Progenitor cell of endocrine pancreas (in vitro differentiated cells): ENCODE measurements at regions not wholly inside any gene's neighbourhood (a gene's known extent, or its start where the extent isn't known, plus 50 kb on each side); places are given as distances from the start of the nearest gene placed in this dataset.

Source experiments
- DNase-seq: peaks from one replicate; pipeline ENCODE4 v3.0.0; 2021; ENCODE audit warnings: low spot score; ENCODE audit not compliant: unreplicated experiment
- H3K27ac Mint-ChIP-seq: 2 replicates; pipeline ENCODE4 v1.8.0; 2021; ENCODE audit warnings: mild to moderate bottlenecking, moderate library complexity, mixed read lengths
- H3K27me3 Mint-ChIP-seq: 2 replicates; pipeline ENCODE4 v1.8.0; 2021; ENCODE audit warnings: mixed read lengths
- H3K36me3 Mint-ChIP-seq: 2 replicates; pipeline ENCODE4 v1.8.0; 2022; ENCODE audit warnings: mixed read lengths; ENCODE audit not compliant: insufficient read depth
- H3K4me1 Mint-ChIP-seq: 2 replicates; pipeline ENCODE4 v1.8.0; 2021; ENCODE audit warnings: low read depth, mixed read lengths
- H3K4me3 Mint-ChIP-seq: 2 replicates; pipeline ENCODE4 v1.8.0; 2021; ENCODE audit warnings: low read depth, mild to moderate bottlenecking, moderate library complexity, mixed read lengths
- H3K9me3 Mint-ChIP-seq: 2 replicates; pipeline ENCODE4 v1.8.0; 2021; ENCODE audit warnings: low read depth, mixed read lengths
- TF ChIP-seq, protein P1 (sequence below): fragments of 200-600 bp; sonication (generic); IDR thresholded peaks from one replicate; pipeline ENCODE4 v1.5.0; 2021; ENCODE audit warnings: antibody characterized with exemption, mild to moderate bottlenecking; ENCODE audit not compliant: unreplicated experiment

DNA sequence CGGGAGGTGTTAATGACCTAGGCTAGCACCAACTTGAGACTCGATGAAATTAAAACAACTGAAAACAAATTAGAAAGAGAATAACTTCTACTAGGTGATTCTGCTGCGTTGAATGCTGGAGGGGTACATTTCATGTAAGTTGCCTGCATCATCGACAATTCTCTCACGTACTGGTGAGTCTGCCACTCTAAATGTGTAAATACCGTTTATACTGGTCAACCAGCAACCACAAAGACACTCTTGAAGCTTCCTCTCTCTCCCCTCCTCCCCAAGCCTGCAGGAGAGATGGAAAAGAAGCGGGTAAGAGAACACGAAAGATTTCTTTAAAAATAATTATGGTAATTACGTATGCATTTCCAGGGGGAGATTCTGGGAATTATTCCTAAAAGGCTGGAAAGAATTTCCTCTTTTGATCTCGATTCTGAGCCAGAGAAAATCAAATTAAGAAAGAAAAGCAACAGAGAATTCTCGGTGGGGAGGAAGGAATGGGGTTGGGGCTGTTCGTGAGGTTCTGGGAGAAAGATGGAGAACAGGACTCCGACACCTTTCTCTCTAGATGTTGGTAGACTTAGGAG, 68.6 kb upstream of the MRTFB start:
- TF ChIP-seq, protein P1, sequence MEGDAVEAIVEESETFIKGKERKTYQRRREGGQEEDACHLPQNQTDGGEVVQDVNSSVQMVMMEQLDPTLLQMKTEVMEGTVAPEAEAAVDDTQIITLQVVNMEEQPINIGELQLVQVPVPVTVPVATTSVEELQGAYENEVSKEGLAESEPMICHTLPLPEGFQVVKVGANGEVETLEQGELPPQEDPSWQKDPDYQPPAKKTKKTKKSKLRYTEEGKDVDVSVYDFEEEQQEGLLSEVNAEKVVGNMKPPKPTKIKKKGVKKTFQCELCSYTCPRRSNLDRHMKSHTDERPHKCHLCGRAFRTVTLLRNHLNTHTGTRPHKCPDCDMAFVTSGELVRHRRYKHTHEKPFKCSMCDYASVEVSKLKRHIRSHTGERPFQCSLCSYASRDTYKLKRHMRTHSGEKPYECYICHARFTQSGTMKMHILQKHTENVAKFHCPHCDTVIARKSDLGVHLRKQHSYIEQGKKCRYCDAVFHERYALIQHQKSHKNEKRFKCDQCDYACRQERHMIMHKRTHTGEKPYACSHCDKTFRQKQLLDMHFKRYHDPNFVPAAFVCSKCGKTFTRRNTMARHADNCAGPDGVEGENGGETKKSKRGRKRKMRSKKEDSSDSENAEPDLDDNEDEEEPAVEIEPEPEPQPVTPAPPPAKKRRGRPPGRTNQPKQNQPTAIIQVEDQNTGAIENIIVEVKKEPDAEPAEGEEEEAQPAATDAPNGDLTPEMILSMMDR, result no peak
- peaks cover 17% of the 10 kb centered on the region for H3K27me3 Mint-ChIP-seq
- H3K27ac Mint-ChIP-seq, result no peak overlapping the region
- H3K4me1 Mint-ChIP-seq, result peaks cover 17% of the 10 kb centered on the region
- H3K4me3 Mint-ChIP-seq, result no peak overlapping the region
- H3K36me3 Mint-ChIP-seq, result no peaks in the 10 kb centered on the region
- DNase-seq, result no peak
- H3K9me3 Mint-ChIP-seq, result no peaks in the 10 kb centered on the region

DNA sequence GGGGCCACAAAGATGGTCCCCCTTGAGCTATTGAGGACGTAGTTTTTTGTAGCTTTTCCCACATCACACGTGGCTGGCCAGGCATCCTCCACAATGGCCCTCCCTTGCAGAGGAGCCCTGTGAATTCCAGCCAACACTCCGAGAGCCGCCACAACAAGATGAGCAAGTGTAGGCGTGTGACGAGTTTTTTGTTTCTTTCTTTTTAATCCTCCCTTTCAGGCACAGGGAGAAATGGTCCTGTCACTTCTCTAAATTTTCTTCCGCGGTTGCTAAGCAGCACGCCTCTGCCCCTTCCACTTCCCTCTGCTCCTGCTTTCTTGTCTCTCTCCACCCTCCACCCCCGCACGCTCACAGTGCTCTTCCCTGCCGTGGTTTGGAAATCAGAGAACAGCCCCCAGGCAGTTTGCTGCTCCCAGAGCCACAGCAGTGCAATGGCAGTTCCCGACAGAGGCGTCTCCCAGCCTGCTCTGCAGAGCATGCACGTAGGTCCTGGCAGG, 68.0 kb upstream of the MRTFB start:
- no peaks in the 10 kb centered on the region for H3K9me3 Mint-ChIP-seq
- peaks cover 12% of the 10 kb centered on the region for H3K4me1 Mint-ChIP-seq
- H3K36me3 Mint-ChIP-seq, result no peaks in the 10 kb centered on the region
- peaks cover 17% of the 10 kb centered on the region for H3K27me3 Mint-ChIP-seq
- no peak overlapping the region for H3K4me3 Mint-ChIP-seq
- TF ChIP-seq, protein P1, result peak; percentile 26
- peak overlapping the region; percentile 85 for H3K27ac Mint-ChIP-seq
- no peak for DNase-seq

DNA sequence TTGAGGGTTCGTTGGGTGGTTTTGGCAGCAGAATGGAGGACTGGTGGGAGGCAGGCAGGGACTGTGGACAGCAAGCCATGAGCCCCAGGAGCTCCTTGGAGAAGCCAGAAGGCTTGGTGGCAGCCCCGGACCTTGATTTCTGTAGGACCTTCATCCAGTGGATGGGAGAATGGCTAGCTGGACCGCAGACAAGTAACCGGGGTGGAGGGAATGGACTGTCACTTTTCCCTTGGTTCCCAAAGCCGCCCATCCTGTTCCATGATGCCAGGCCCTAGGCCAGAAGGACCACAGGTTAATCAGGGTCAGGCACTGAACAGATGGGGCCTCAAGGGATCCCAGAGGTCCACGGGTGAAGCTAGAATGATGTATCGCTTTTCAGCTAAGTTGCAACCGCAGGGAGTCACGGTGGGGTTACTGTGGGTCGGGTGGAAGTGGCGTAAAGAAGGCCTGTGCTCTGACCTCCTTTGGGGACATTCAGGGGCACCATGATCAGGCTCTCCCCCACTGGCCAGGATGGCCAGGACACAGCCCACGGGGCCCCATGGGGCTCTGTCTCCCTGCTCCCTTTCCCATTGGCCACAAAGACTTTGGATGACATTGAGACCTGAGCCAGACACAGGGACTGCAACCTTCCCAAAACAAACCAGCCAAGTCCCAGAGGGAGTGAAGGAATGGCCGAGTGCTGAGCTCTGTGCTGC, 66.9 kb upstream of the MRTFB start:
- H3K4me1 Mint-ChIP-seq, result peaks cover 12% of the 10 kb centered on the region
- H3K36me3 Mint-ChIP-seq, result no peaks in the 10 kb centered on the region
- no peak overlapping the region for H3K4me3 Mint-ChIP-seq
- peaks cover 17% of the 10 kb centered on the region for H3K27me3 Mint-ChIP-seq
- no peaks in the 10 kb centered on the region for H3K9me3 Mint-ChIP-seq
- H3K27ac Mint-ChIP-seq, result no peak overlapping the region
- DNase-seq, result no peak
- TF ChIP-seq, protein P1, result no peak

DNA sequence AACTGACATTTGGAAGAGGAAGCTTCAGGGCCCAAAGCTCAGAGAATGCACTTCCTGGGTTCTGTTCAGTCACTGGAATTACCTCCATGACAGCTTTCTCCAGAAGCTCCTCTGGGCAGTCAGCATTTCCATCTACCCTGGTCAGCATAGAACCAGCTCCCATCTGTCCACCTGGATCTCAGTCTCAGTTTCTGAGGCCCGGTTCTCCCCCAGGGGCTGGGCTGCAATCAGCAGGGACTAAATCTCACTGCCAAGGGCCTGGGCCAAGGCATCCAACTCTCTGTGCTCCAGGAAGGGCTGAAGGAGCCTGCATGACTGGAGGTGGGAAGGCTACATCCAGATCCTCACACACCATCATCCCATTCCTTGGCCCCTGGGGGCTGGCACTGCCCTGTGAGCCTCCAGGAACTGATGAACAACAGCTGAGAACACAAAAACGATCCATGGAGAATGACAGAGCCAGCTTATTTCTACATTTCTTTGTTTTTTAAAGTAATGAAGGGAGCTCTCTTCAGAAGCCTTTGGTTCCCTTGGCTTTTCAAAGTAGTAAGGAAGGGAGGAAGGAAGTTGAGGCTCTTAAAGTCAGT, 66.3 kb upstream of the MRTFB start:
- no peaks in the 10 kb centered on the region for H3K36me3 Mint-ChIP-seq
- no peaks in the 10 kb centered on the region for H3K9me3 Mint-ChIP-seq
- H3K4me3 Mint-ChIP-seq, result no peak overlapping the region
- no peak for DNase-seq
- H3K4me1 Mint-ChIP-seq, result peaks cover 9% of the 10 kb centered on the region
- H3K27me3 Mint-ChIP-seq, result peaks cover 22% of the 10 kb centered on the region
- TF ChIP-seq, protein P1, result no peak
- H3K27ac Mint-ChIP-seq, result peak overlapping the region; percentile 17

DNA sequence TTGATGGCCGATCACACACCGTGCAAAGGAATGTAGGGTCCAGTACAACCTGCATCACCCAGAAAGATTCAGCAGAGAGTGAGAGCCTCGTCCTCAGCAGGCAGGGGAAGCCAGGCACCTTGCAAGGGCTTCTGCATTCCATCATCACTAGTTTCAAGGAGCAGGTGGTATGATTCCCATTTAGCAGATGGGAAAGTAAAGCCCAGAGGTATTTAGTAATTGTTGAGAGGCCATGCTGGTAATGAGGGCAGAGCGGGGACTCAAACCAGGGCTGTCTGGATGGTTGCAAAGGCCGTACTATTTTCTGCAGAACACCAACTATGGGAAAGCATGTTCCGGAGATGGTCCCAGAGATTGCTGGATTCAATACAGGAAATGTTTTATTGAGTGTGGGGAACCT, 65.8 kb upstream of the MRTFB start:
- DNase-seq, result no peak
- Mint-ChIP-seq H3K27me3 (peaks cover 24% of the 10 kb centered on the region), H3K4me3 (no peak overlapping the region), H3K4me1 (peaks cover 4% of the 10 kb centered on the region), H3K9me3 (no peaks in the 10 kb centered on the region), H3K36me3 (no peaks in the 10 kb centered on the region), H3K27ac (peak overlapping the region; percentile 17)
- TF ChIP-seq, protein P1, result no peak
